IMR-90 (cell line): ENCODE measurements at regions not wholly inside any gene's neighbourhood (a gene's known extent, or its start where the extent isn't known, plus 50 kb on each side); places are given as distances from the start of the nearest gene placed in this dataset.

Experiments used
- ATAC-seq: fragments of 200-7000 bp; cut with Tn5 transposase; 2 replicates; pipeline ENCODE4 v1.9.1; 2020; ENCODE audit warnings: low read depth, mild to moderate bottlenecking, moderate library complexity
- BruUV-seq: library from RNA; stranded (reverse); fragments of 400-500 nt; replicated peaks from 2 replicates; lab custom pipeline; 2021; lab: Mats Ljungman, UMichigan
- CTCF ChIA-PET: fragments of 300-600 bp; formaldehyde crosslinking; extraction: SDS; loops from one replicate; lab custom pipeline; 2021; ENCODE audit warnings: antibody characterized with exemption; lab: Yijun Ruan, JAX
- POLR2A ChIA-PET: fragments of 300-600 bp; sonication (Branson Sonifier 250); formaldehyde crosslinking; loops from one replicate; lab custom pipeline; 2022; ENCODE audit warnings: antibody characterized with exemption; ENCODE audit not compliant: unreplicated experiment; lab: Charles Lee
- DNase-seq: peaks from one replicate; pipeline ENCODE4 v3.0.0; 2013
- H2AFZ ChIP-seq: replicated peaks from 2 replicates; pipeline ENCODE3; 2013; ENCODE audit warnings: low read length, mild to moderate bottlenecking; ENCODE audit not compliant: poor library complexity
- H2AK5ac ChIP-seq: 2 replicates; pipeline ENCODE4 v1.6.1; 2013; ENCODE audit warnings: low read depth, low read length, inconsistent platforms
- H2AK9ac ChIP-seq: replicated peaks from 2 replicates; pipeline ENCODE3; 2013; ENCODE audit warnings: mild to moderate bottlenecking, low read depth, low read length, moderate library complexity; ENCODE audit not compliant: poor library complexity
- H2BK120ac ChIP-seq: 2 replicates; pipeline ENCODE4 v1.6.1; 2013; ENCODE audit warnings: low read depth, low read length, inconsistent platforms
- H2BK15ac ChIP-seq: 3 replicates; pipeline ENCODE4 v1.6.1; 2013; ENCODE audit warnings: low read depth, low read length, inconsistent platforms
- H2BK20ac ChIP-seq: 2 replicates; pipeline ENCODE4 v1.6.1; 2013; ENCODE audit warnings: low read depth, mild to moderate bottlenecking, inconsistent platforms, low read length, moderate library complexity
- H2BK5ac ChIP-seq: 2 replicates; pipeline ENCODE4 v1.6.1; 2013; ENCODE audit warnings: mild to moderate bottlenecking, low read depth, low read length, inconsistent platforms; ENCODE audit not compliant: poor library complexity, severe bottlenecking
- H3K14ac ChIP-seq: replicated peaks from 2 replicates; pipeline ENCODE4 v1.6.1; 2013; ENCODE audit warnings: low read depth, low read length, inconsistent platforms
- H3K18ac ChIP-seq: 2 replicates; pipeline ENCODE4 v1.6.1; 2013; ENCODE audit warnings: low read depth, low read length, control low read depth
- H3K23ac ChIP-seq: 2 replicates; pipeline ENCODE4 v1.6.1; 2013; ENCODE audit warnings: low read depth, low read length, inconsistent platforms
- H3K27ac ChIP-seq: 2 replicates; pipeline ENCODE4 v1.5.1; 2013; ENCODE audit warnings: mild to moderate bottlenecking, control low read depth, low read length; ENCODE audit not compliant: insufficient read depth
- H3K27me3 ChIP-seq: 2 replicates; pipeline ENCODE4 v1.6.1; 2013; ENCODE audit warnings: low read length; ENCODE audit not compliant: control insufficient read depth, insufficient read depth
- H3K36me3 ChIP-seq: 2 replicates; pipeline ENCODE4 v1.6.1; 2013; ENCODE audit warnings: low read length, mixed read lengths; ENCODE audit not compliant: control insufficient read depth, insufficient read depth
- H3K4ac ChIP-seq: 2 replicates; pipeline ENCODE4 v1.6.1; 2013; ENCODE audit warnings: low read depth, low read length, inconsistent platforms
- H3K4me1 ChIP-seq: 2 replicates; pipeline ENCODE4 v1.6.1; 2013; ENCODE audit warnings: low read length, mixed read lengths; ENCODE audit not compliant: control insufficient read depth, insufficient read depth
- H3K4me2 ChIP-seq: 2 replicates; pipeline ENCODE4 v1.6.1; 2013; ENCODE audit warnings: low read depth, mild to moderate bottlenecking, control low read depth, low read length, moderate library complexity
- H3K4me3 ChIP-seq: 2 replicates; pipeline ENCODE4 v1.5.1; 2013; ENCODE audit warnings: low read depth, mild to moderate bottlenecking, control low read depth, low read length, moderate library complexity; ENCODE audit not compliant: insufficient read depth
- H3K56ac ChIP-seq: 2 replicates; pipeline ENCODE4 v1.6.1; 2013; ENCODE audit warnings: low read length, inconsistent platforms; ENCODE audit not compliant: insufficient read depth; ENCODE audit errors: extremely low read depth
- H3K79me1 ChIP-seq, 2 experiments: 2 replicates each; pipeline ENCODE4 v1.6.1; 2013; ENCODE audit warnings: low read length in 2 of 2, inconsistent platforms in 1 of 2, low read depth in 1 of 2
- H3K9ac ChIP-seq: 2 replicates; pipeline ENCODE4 v1.6.1; 2013; ENCODE audit warnings: low read depth, low read length, control low read depth
- H3K9me1 ChIP-seq: 2 replicates; pipeline ENCODE4 v1.6.1; 2013; ENCODE audit warnings: low read length, inconsistent platforms; ENCODE audit not compliant: insufficient read depth
- H3K9me3 ChIP-seq: 2 replicates; pipeline ENCODE4 v1.6.1; 2013; ENCODE audit warnings: low read length; ENCODE audit not compliant: control insufficient read depth, insufficient read depth
- H4K20me1 ChIP-seq: 2 replicates; pipeline ENCODE4 v1.6.1; 2013; ENCODE audit warnings: low read length, inconsistent platforms; ENCODE audit not compliant: insufficient read depth
- H4K5ac ChIP-seq: 2 replicates; pipeline ENCODE4 v1.6.1; 2013; ENCODE audit warnings: mild to moderate bottlenecking, low read depth, low read length, control low read depth
- H4K8ac ChIP-seq, 2 experiments: 2 replicates each; pipeline ENCODE4 v1.6.1; 2013; ENCODE audit warnings: low read depth in 2 of 2, low read length in 2 of 2, control low read depth in 1 of 2, inconsistent platforms in 1 of 2
- H4K91ac ChIP-seq: 2 replicates; pipeline ENCODE4 v1.6.1; 2013; ENCODE audit warnings: low read depth, low read length, inconsistent platforms; ENCODE audit not compliant: insufficient read depth
- CEBPB ChIP-seq: IDR thresholded peaks from 2 replicates; pipeline ENCODE4 v1.6.1; 2012; ENCODE audit warnings: low read depth, low read length, improper control_type of control experiment
- MXI1 ChIP-seq: IDR thresholded peaks from 2 replicates; pipeline ENCODE4 v1.6.1; 2012; ENCODE audit warnings: low read depth, mild to moderate bottlenecking, low read length, moderate library complexity, borderline replicate concordance
- POLR2A ChIP-seq: IDR thresholded peaks from 2 replicates; pipeline ENCODE4 v1.6.1; 2012; ENCODE audit warnings: mild to moderate bottlenecking, low read depth, low read length
- RAD21 ChIP-seq: IDR thresholded peaks from 2 replicates; pipeline ENCODE4 v1.6.1; 2012; ENCODE audit warnings: low read length, improper control_type of control experiment
- WGBS, 2 experiments: methylation state at CpG; one replicate each; pipeline versions ENCODE4 v1.1.5 to v1.1.7; 2013; ENCODE audit warnings: missing lambda C conversion rate in 2 of 2; ENCODE audit not compliant: insufficient read length in 1 of 2; ENCODE audit errors: extremely low coverage in 2 of 2; 5-methylcytosine and 5-hydroxymethylcytosine counted together
- dilution Hi-C: fragments of 300-500 bp; cut with HindIII; formaldehyde crosslinking; loops from one replicate; pipeline ENCODE4 v1.14.3; 2018; ENCODE audit warnings: low sequenced_read_pairs; ENCODE audit not compliant: unreplicated experiment
- in situ Hi-C: fragments of 300-500 bp; cut with MboI; formaldehyde crosslinking; loops from 3 replicates; pipeline ENCODE4 v1.14.3; 2019; ENCODE audit warnings: low sequenced_read_pairs, inconsistent platforms, mixed read lengths
- intact Hi-C: fragments of 100-400 bp; cut with micrococcal nuclease; formaldehyde crosslinking; loops from 2 replicates; pipeline ENCODE4 v1.10.0; 2022
- TF ChIP-seq, protein P1 (sequence below): fragments of 150-350 bp; IDR thresholded peaks from 2 replicates; pipeline ENCODE4 v1.6.1; 2016; ENCODE audit warnings: low read depth, mild to moderate bottlenecking, low read length, moderate library complexity, borderline replicate concordance

DNA sequence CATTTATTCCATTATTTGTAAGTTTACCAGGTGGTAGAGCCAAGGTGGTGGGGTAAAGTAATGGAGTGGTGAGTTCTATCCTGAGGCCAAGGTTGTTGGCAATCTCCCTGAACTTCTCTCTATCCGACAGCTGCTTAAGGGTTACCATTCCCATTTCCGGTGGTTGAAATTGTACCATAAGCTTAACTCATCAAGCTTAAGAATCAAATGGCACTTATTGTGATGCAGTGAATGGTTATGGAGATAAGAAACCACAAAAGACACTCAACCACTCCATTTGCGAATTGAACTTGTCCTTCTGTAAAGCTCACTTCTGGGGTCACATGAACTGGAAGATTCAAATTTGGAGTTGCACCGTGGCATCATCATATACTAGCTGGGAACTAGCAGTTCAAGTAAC is 287.4 kb upstream of the SLCO3A1 start:
- H3K23ac ChIP-seq, result no peak overlapping the region
- H2BK5ac ChIP-seq, result no peak overlapping the region
- H4K8ac ChIP-seq, result no peak overlapping the region
- H3K56ac ChIP-seq, result no peak overlapping the region
- peaks cover 4% of the 10 kb centered on the region for H3K4me1 ChIP-seq
- no peak for DNase-seq
- H2AK9ac ChIP-seq, result no peak overlapping the region
- no peak for ATAC-seq
- no peak overlapping the region for H4K5ac ChIP-seq
- no CpG with 5 or more reads among the region's 4 CpGs for WGBS, 2 experiments
- CTCF ChIA-PET, result no interaction called here
- no peaks in the 10 kb centered on the region for H3K36me3 ChIP-seq
- no peaks in the 10 kb centered on the region for H4K20me1 ChIP-seq
- POLR2A ChIA-PET, result no interaction called here
- peaks cover 2% of the 10 kb centered on the region; the same call in 1 of the 2 replicates for H3K27me3 ChIP-seq
- H2BK15ac ChIP-seq, result no peak overlapping the region
- dilution Hi-C loops (no loop called here), intact Hi-C loops (no loop called here), in situ Hi-C loops (no loop called here)
- H3K9ac ChIP-seq, result no peak overlapping the region
- no peak overlapping the region for H2AK5ac ChIP-seq
- no peak overlapping the region for H2BK20ac ChIP-seq
- H3K4me2 ChIP-seq, result no peak overlapping the region
- H3K9me1 ChIP-seq, result peaks cover 4% of the 10 kb centered on the region; the same call in 1 of the 2 replicates
- no peak for TF ChIP-seq MXI1
- TF ChIP-seq, protein P1, sequence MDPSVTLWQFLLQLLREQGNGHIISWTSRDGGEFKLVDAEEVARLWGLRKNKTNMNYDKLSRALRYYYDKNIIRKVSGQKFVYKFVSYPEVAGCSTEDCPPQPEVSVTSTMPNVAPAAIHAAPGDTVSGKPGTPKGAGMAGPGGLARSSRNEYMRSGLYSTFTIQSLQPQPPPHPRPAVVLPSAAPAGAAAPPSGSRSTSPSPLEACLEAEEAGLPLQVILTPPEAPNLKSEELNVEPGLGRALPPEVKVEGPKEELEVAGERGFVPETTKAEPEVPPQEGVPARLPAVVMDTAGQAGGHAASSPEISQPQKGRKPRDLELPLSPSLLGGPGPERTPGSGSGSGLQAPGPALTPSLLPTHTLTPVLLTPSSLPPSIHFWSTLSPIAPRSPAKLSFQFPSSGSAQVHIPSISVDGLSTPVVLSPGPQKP, result no peak
- no peak for TF ChIP-seq POLR2A
- no peak for TF ChIP-seq CEBPB
- no peak for TF ChIP-seq RAD21
- H3K4ac ChIP-seq, result no peak overlapping the region
- no peak overlapping the region for H3K18ac ChIP-seq
- H2AFZ ChIP-seq, result no peak overlapping the region
- H2BK120ac ChIP-seq, result no peak overlapping the region
- H3K4me3 ChIP-seq, result no peak overlapping the region
- peaks cover 2% of the 10 kb centered on the region; the same call in 1 of the 2 replicates for H3K9me3 ChIP-seq
- no peak overlapping the region for H4K91ac ChIP-seq
- no peak overlapping the region for H3K27ac ChIP-seq
- no peak overlapping the region for H3K14ac ChIP-seq
- no peaks in the 10 kb centered on the region for H3K79me1 ChIP-seq
- no TSS peak for BruUV-seq
